ENCODE measurements at regions not wholly inside any gene's neighbourhood (a gene's known extent, or its start where the extent isn't known, plus 50 kb on each side); places are given as distances from the start of the nearest gene placed in this dataset.

DNA sequence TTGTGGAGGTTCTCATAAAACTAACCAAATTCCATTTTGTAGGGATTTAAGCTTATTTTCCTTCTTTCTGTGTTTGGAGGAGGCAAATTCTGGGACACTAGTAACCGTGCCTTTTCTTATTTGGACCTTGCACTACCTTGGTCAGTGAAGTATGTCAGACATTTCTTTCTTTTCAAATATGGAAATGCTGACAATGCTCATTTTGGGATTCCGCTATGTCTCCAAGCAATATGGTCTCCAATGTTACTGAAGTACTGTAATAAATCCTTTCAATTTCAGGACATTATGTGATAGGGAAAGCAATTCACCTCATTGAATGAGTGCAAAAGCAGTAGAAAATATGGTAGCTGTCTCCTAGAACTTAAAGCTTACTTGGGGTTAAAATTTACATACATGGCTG lies 372.3 kb downstream of the HLX start:
- TF ChIP-seq CTCF (optimal IDR thresholded peaks at IDR 0.05 in 1 of 3, IDR thresholded peaks at IDR 0.05 in 1 of 3, conservative IDR thresholded peaks at IDR 0.05 in 1 of 3; ENCODE audit: extremely low read depth in 1 of 3, insufficient read depth in 2 of 3, low read length in 3 of 3) (no peak), EZH2 (IDR thresholded peaks at IDR 0.05; ENCODE audit: low read length) (no peak)
